ENCODE measurements at regions not wholly inside any gene's neighbourhood (a gene's known extent, or its start where the extent isn't known, plus 50 kb on each side); places are given as distances from the start of the nearest gene placed in this dataset.

GRCh38 chr3:146929696-146930095 lies 324.6 kb upstream of the PLSCR5 start:
- TF ChIP-seq CTCF (IDR thresholded peaks at IDR 0.05) (no peak), POLR2A (IDR thresholded peaks at IDR 0.05) (no peak), EP300 (IDR thresholded peaks at IDR 0.05; ENCODE audit: low read depth) (no peak)
